ENCODE measurements at regions not wholly inside any gene's neighbourhood (a gene's known extent, or its start where the extent isn't known, plus 50 kb on each side); places are given as distances from the start of the nearest gene placed in this dataset.

DNA sequence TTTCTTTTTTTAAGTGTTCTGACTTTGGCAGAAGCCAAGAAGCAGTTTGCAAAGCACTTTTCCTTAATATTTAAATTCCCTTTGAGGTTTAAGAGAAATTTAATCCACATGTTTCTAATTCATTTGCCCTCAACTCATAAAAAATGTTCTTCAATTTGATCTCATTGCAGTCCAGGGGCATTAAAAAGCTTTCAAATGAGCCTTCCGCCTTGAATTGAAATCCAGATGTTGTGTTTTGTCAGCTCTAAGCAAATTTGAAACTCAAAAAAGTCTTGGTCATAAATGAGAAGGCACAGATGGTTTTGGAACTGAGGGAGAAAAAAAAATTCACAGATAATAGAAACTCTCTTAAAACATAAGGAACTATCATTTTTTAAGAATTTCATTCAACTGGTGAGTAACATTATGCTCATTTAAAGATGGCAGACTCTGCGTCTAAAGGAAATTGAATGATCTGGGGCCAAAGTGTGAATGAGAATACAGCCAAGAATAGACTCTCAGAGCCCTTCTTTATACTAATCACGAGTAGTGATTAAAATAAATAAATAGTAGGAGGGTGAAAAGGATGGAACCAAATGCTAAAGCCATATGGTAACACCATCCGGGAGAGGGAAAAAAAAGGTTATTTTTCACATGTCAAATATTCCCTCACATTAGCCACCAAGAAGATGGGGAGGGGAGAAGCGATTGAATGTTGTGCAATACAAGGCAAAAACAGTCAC lies 1304.7 kb downstream of the CDH8 start:
- intact Hi-C loops (cut with DNase I) = no loop called here
- Histone ChIP-seq H3K36me3 (no peaks in the 10 kb centered on the region), H3K27ac (no peak overlapping the region), H3K27me3 (no peaks in the 10 kb centered on the region), H3K4me3 (no peak overlapping the region), H3K4me1 (no peaks in the 10 kb centered on the region), H3K9me3 (no peaks in the 10 kb centered on the region)
- no peak for DNase-seq (ENCODE audit: low spot score in 2 of 2)
- TF ChIP-seq, protein P1, sequence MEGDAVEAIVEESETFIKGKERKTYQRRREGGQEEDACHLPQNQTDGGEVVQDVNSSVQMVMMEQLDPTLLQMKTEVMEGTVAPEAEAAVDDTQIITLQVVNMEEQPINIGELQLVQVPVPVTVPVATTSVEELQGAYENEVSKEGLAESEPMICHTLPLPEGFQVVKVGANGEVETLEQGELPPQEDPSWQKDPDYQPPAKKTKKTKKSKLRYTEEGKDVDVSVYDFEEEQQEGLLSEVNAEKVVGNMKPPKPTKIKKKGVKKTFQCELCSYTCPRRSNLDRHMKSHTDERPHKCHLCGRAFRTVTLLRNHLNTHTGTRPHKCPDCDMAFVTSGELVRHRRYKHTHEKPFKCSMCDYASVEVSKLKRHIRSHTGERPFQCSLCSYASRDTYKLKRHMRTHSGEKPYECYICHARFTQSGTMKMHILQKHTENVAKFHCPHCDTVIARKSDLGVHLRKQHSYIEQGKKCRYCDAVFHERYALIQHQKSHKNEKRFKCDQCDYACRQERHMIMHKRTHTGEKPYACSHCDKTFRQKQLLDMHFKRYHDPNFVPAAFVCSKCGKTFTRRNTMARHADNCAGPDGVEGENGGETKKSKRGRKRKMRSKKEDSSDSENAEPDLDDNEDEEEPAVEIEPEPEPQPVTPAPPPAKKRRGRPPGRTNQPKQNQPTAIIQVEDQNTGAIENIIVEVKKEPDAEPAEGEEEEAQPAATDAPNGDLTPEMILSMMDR (IDR thresholded peaks at IDR 0.05) = no peak

DNA sequence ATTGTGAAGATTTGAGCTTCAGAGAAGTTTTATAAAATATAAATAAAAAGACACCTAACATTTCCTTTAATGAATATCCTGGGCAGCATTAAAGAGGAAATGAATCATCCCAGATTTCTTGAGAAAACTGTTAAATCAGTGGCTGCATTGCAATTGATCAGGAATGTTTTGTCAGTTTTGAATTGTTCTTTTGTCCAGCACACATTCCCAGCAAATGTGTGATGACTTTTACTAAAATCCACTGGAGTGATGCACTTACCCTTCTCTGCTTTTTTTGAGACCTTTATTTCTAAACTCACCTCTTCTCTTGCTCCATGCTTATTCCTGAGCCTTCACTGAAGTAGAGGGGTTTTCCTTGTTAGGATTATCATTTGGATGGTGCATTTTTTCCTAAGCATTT lies 1307.2 kb downstream of the CDH8 start:
- H3K9me3 ChIP-seq = no peaks in the 10 kb centered on the region
- no peaks in the 10 kb centered on the region for H3K4me1 ChIP-seq
- no peak overlapping the region for H3K4me3 ChIP-seq
- H3K27me3 ChIP-seq = no peaks in the 10 kb centered on the region
- no peaks in the 10 kb centered on the region for H3K36me3 ChIP-seq
- H3K27ac ChIP-seq = no peak overlapping the region
- DNase-seq (ENCODE audit: low spot score in 2 of 2) = no peak
- TF ChIP-seq, protein P1 (IDR thresholded peaks at IDR 0.05) = no peak
- intact Hi-C loops (cut with DNase I) = no loop called here

DNA sequence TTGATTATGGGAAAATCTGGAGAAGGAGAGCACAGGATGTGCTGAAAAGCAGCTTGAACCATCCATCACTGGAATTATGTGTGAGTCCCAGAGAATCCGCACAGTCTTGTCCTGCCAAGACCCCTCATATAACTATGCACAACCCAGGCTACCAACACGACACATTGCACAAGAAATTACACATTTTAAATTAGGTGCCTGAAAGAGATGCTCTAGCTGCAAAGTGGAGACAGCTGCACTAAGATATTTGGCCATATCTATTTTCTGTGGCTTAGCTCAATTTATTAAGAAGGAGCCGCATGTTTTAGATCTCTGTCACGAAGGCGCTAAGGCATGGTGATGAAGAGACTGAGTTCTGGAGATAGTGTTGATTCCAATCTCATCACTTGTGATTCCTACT lies 1308.4 kb downstream of the CDH8 start:
- DNase-seq (ENCODE audit: low spot score in 2 of 2) = no peak
- intact Hi-C loops (cut with DNase I) = no loop called here
- H3K4me1 ChIP-seq = no peaks in the 10 kb centered on the region
- no peak overlapping the region for H3K4me3 ChIP-seq
- no peaks in the 10 kb centered on the region for H3K36me3 ChIP-seq
- no peak overlapping the region for H3K27ac ChIP-seq
- H3K9me3 ChIP-seq = no peaks in the 10 kb centered on the region
- no peaks in the 10 kb centered on the region for H3K27me3 ChIP-seq
- TF ChIP-seq, protein P1 (IDR thresholded peaks at IDR 0.05) = no peak

DNA sequence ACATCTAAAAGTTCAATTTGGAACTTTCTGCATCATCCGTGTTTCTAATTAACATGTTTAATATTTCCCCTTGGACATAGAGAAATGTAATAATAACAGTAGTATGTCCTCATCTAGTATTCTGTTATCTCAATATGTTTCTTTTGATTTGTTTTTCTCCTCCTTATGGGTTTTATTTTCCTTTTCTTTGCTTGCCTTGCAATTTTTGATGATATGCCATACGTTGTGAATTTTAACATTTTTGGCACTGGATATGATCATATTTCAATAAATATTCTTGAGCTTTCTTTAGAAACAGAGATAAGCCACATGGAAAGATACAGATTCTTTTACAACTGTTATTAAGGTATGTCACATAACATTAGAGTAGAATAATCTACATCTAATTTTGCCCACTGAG lies 1316.2 kb downstream of the CDH8 start:
- no peak for DNase-seq (ENCODE audit: low spot score in 2 of 2)
- H3K27ac ChIP-seq = no peak overlapping the region
- intact Hi-C loops (cut with DNase I) = no loop called here

DNA sequence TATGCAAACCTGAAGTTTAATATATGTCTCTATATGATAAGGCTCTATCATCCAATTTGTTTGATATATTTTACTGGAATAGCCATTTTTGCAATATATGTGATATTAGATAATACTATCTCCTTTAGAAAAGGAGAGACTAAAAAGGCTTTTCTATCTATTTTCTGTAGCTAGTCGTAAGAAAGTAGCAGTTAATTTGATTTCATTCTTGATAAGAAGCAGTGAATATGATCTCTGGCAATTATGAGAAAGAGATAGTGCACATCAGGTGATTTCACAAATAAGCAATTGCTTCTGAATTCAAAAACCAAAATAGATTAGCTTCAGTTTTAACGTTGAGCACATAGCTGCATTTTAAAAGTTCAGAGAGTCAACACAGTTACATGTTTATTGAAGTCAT lies 1318.4 kb downstream of the CDH8 start:
- intact Hi-C loops (cut with DNase I) = no loop called here
- no peak overlapping the region for H3K4me3 ChIP-seq
- no peak for DNase-seq (ENCODE audit: low spot score in 2 of 2)
- H3K9me3 ChIP-seq = peaks cover 0 to 4% of the 10 kb centered on the region in 2 donors
- no peaks in the 10 kb centered on the region for H3K27me3 ChIP-seq
- H3K4me1 ChIP-seq = no peaks in the 10 kb centered on the region
- H3K36me3 ChIP-seq = no peaks in the 10 kb centered on the region
- TF ChIP-seq, protein P1 (IDR thresholded peaks at IDR 0.05) = no peak
- no peak overlapping the region for H3K27ac ChIP-seq

More for the DNA sequence above, 1316.2 kb downstream of the CDH8 start:
- TF ChIP-seq, protein P1 (IDR thresholded peaks at IDR 0.05) = no peak
- Histone ChIP-seq H3K9me3 (peaks cover 0 to 4% of the 10 kb centered on the region in 2 donors), H3K4me3 (no peak overlapping the region), H3K36me3 (no peaks in the 10 kb centered on the region), H3K27me3 (no peaks in the 10 kb centered on the region), H3K4me1 (no peaks in the 10 kb centered on the region)

DNA sequence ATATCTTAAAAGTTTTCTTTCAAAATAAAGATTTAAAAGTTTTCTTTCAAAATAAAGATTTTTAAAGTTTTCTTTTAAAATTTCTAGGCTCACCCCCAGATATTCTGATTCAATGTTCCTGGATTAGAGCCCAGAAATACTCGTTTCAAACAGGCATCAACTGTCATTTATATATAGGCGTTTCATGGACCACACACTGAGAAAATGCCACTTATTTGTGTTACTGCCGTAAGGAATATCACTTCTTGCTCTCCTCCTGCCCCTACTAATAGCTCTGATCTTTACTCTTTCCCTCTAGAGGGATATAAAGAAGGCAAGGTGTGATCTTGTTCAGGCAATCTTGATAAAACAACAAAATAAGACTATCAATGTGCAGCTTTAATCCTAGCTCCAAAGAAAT lies 1324.1 kb downstream of the CDH8 start:
- TF ChIP-seq, protein P1 (IDR thresholded peaks at IDR 0.05) = no peak
- H3K27me3 ChIP-seq = no peaks in the 10 kb centered on the region
- DNase-seq (ENCODE audit: low spot score in 2 of 2) = no peak
- no peaks in the 10 kb centered on the region for H3K36me3 ChIP-seq
- no peak overlapping the region for H3K27ac ChIP-seq
- H3K4me1 ChIP-seq = no peaks in the 10 kb centered on the region
- H3K4me3 ChIP-seq = no peak overlapping the region
- no peaks in the 10 kb centered on the region for H3K9me3 ChIP-seq
- intact Hi-C loops (cut with DNase I) = no loop called here
